SH-SY5Y (cell line): ENCODE measurements at regions not wholly inside any gene's neighbourhood (a gene's known extent, or its start where the extent isn't known, plus 50 kb on each side); places are given as distances from the start of the nearest gene placed in this dataset.

Experiments used
- GATA2 ChIP-seq: IDR thresholded peaks from 2 replicates; pipeline ENCODE4 v1.6.1; 2011; ENCODE audit warnings: mild to moderate bottlenecking, low read depth, low read length
- GATA3 ChIP-seq: IDR thresholded peaks from 2 replicates; pipeline ENCODE4 v1.6.1; 2011; ENCODE audit warnings: low read depth, mild to moderate bottlenecking, low read length, moderate library complexity

DNA sequence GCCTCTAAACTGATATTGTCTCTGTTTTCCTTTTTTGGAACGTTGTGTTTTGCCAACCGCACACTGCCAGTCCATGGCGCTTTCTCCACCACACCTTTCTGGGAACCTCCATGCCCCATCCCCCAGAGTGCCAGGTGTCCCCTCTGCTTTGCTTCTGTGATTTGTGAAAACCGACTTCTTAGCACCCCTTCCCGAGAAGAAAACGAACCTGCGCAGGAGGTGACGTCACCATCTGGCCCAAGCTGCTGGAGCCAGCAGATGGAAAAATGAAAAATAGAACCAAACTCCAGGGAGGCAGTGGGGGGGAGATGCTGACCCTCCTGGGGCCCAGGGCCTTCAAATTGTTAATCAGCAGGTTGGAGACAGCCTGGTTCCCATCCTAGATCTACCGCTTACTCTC, 103.8 kb downstream of the HTR5A start:
- no peak for TF ChIP-seq GATA2
- TF ChIP-seq GATA3 = no peak
